Urothelium cell line (cell line): ENCODE measurements at regions not wholly inside any gene's neighbourhood (a gene's known extent, or its start where the extent isn't known, plus 50 kb on each side); places are given as distances from the start of the nearest gene placed in this dataset.
A peak's percentile ranks its signal among the peaks of the same experiment; 100 is the strongest.

ENCODE experiments used
- DNase-seq: peaks from one replicate; pipeline ENCODE4 v3.0.0; 2011; ENCODE audit warnings: low spot score, mixed read lengths
- FAIRE-seq: peaks from 2 replicates; lab custom pipeline; 2011; peaks lifted over from hg19 to GRCh38; lab: Jason Lieb, UNC

DNA sequence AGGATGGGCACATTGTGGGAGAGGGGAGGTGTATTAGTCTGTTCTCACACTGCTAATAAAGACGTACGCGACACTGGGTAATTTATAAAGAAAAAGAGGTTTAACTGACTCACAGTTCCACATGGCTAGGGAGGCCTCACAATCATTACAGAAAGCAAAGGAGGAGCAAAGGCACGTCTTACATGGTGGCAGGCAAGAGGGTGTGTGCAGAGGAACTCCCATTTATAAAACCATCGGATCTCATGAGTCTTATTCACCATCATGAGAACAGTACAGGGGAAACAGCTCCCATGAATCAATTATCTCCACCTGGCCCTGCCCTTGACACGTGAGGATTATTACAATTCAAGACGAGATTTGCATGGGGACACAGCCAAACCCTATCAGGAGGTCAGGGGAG is 266.7 kb downstream of the HAUS1 start:
- DNase-seq: no peak
- FAIRE-seq: no peak

DNA sequence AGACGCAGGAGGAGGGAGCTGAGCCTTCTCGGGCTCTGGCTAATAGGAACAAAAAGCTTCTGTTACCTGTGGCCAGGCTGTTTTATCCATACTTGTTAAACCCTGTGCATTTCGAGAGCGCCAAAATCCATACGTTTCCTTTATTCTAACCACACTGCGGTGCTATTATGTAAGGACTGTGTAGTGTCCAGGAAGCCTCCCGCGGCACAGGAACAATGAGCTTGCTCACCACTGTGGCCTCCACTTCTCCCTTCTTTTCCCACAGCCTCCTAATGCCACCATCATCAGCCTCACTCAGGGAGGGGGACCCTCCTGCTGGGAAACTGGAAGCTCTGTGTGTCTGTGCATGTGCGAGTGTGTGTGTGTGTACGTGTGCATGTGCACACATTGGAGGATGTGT is 268.5 kb downstream of the HAUS1 start:
- FAIRE-seq (no peak), DNase-seq (no peak)

DNA sequence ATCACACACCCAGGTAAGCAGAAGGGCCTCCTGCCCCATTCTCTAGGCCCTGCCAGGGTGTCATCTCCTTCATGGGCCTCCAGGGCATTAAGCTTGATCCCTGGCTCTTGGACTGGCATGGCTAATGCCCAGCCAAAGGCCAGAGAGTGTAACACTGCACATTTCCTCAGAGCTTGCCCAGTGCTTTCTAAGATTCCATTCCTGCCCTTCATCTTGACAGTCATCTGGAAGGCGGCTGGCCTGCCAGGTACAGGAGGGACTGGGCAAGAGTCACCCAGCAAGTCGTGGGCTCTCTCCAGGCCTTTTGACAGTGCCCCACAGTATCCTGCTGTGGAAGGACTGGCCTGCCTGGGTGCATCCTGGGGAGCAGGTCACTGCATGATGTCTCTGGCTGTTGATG is 268.9 kb downstream of the HAUS1 start:
- DNase-seq (no peak), FAIRE-seq (no peak)

DNA sequence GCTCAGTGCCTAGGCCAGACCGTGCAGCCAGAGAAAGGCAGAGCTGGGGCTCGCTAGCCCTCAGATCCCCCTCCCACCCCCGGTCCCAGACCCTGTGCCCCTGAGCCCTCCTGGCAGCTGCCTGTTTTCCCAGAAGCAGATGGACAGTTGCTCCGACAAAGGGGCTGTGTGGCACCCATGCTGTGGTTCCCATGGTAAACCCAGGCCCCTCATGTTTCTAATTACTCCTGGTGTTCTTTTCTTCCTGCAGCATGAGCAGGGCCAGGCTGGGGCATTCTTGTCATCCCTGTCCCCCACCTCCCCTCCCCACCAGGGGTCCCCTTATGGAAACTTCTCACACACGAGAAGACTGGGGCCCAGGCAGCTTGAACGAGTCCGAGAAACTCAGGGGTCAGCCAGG is 269.6 kb downstream of the HAUS1 start:
- no peak for FAIRE-seq
- no peak for DNase-seq

DNA sequence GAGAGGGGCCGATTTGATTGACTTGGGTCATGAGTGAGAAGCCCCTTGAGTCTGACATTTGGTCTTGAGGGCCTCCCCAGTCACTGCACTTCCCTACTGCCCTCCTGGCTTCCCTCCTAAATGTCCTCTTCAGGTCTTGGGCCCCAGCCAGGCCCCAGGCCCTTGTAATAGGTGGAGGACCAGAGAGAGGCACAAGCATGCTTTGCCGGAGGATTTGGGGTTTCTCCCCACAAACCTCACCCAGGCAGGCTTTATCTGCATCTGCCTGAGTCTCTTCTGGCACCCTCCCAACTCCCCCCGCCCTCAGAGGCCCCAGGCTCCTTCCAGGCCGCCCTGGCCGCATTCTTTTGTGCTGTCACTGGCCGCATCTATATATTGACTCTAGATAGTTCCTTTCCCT is 270.7 kb downstream of the HAUS1 start:
- DNase-seq (no peak), FAIRE-seq (no peak)

DNA sequence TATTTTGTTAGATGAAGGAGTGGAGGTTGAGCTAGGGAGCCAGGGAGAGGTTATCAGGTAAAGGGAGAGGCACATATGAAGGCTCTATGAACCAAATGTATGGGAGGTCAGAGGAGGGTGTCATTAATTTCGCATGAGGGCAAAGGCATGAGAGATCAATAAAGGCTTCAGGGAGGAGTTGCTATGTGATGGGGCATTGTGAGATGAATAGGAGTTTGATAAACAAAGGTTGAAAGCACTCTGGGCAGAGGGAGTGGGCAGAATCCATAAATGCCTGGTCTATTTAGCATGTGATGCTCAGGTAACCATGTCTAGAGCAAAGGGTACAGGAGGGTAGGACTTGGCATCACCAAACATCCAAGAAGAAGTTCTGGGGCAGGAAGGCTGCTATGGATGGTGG is 273.4 kb downstream of the HAUS1 start:
- no peak for FAIRE-seq
- no peak for DNase-seq

DNA sequence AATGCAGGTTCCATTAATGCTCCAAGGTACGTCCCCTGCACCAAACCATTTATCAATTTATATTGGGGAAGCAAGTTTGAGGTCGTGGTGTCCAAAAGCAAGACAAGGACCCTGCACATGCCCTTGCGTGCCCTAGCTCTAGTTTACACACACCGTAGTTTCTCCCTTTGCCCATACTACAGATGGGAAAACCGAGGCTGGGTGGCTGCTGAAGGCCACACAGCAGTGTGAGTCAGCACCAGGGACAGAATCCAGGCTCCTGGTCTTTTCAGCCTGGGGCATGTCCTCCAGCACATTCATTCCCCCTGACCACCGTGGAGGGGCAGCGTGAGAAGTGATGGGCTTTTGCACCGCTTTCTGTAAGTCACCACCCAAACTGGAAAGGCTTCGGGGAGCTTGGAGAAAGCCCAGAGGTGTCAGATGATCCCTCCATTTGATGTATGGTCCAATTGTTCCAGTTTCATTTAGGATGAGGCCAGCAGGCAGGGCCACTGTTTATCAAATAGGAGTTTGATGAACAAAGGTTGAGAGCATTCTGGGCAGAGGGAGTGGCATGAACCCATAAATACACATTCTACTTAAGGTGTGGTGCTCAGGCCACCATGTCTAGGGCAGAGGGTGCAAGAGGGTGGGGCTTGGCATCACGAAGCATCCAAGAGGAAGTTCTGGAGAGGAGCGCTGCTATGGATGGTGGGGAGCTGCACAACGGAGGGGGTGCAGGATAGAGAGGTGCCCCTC is 274.1 kb downstream of the HAUS1 start:
- DNase-seq (no peak), FAIRE-seq (no peak)

DNA sequence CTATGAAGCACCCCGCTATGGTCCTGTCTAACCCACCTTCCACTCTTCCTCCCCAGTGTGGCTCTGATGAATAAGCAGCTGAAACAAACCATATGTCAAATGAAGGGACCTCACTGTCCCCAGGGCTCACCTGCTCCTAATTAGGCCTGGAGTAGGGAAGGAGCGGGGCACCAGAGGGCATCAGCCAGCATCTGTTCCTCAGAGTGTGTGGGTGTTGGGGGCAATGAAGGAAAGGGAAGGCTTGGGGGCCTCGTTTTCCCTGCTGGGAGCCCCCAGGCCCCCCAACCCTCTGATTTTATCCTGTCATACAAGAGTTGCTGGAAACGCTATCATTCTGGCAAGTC is 274.7 kb downstream of the HAUS1 start:
- no peak for DNase-seq
- no peak for FAIRE-seq

DNA sequence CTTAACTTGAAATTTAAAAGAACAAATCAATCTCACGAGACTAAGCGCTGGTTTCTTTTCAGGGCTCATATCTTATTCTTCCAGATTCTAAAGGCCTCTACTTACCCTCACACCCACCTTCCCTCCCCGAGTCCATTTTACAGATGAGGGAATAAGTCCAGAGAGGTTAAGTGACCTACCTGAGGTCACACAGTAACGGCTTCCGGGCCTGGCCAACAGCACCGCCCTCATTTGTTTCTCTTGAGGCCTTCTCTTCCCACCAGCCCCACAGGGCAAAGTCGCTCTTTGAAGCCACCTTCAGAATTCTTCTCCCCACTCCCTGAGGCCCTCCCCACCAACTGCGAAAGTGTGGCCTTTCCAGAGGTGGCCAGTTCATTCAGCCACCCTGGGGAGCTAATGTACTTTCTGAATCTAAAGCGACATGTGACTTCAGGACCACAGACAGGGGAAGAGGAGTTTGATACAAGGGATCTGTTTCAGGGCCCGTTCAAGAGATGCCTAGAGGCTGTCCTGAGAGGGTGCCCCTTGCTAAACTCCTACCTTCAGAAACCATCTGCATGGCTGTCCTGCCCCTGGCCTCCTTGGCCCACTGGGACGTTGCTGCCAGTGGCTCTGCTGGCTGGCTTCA is 275.3 kb downstream of the HAUS1 start:
- FAIRE-seq (no peak), DNase-seq (no peak)

DNA sequence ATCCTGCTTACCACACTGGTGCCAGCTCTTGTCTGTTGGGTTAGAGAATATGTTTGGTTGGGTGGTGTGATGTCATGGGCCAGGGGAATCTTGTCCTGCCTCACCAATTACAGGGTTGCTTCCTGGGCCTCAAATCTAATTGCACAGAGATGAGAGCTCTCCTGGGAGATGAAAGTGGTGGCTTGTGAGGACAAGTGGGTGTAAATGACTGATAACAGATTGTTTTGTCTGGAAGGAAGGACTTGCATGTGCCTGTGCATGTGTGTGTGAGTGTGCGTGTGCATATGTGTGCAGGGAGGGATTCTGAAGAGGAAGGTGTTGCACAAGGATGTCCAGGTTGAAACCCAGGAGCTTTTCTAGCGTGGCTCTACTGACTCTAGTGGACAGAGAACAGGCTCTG is 271.9 kb downstream of the LOXHD1 start:
- FAIRE-seq (no peak), DNase-seq (no peak)

DNA sequence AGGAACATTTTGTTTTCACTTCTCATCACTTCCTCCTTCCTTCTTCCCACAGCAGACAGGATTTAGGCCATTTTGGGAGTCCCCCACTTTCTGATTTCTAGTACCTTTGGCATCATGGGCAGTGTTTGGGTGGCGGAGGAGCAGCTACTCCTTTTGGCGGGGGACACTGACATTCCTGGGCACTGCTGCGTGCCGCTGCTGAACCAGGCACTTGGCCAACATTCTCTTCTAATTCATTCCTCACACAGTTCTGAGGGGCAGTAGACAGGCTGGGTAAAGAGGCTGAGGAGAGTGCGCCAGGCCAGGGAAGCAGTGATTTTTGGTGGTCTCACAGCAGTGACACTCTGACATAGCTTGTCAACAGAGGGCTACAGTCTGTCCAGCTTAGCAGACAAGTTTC is 270.2 kb downstream of the LOXHD1 start:
- no peak for FAIRE-seq

DNA sequence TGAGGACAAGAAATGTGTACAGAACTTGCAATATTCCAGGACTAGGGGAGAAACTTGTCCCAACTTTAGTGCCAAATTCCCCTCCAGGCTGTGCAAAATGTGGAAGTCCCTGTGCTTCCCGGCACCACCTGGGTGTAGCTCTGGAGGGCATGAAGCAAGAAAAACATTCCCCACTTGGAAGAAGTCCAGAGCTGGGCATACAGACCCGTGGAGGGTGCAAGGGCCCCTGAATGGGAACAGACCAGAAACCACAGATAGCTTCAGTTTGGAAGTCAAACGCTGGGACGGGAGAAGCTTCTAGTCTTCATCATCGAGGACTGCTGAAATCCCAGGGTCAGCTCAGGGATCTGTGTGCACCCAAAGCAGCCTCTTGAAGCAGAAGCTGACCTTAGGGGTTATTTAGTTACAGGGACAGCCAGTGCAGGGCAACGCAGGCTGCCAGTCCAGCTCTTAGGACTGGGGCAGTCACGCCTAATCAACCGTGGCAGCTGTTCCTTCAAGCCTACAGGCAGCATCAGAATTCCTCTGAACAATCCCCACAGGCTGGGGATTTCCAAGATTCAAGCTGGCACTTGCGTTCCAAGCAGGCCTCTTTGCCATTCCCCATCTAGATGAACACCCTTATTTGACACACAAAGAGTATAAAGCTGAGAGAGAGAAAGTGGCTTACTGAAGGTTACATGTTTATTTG is 269.4 kb downstream of the LOXHD1 start:
- DNase-seq (no peak), FAIRE-seq (no peak)

More for the DNA sequence above, 270.2 kb downstream of the LOXHD1 start:
- no peak for DNase-seq

DNA sequence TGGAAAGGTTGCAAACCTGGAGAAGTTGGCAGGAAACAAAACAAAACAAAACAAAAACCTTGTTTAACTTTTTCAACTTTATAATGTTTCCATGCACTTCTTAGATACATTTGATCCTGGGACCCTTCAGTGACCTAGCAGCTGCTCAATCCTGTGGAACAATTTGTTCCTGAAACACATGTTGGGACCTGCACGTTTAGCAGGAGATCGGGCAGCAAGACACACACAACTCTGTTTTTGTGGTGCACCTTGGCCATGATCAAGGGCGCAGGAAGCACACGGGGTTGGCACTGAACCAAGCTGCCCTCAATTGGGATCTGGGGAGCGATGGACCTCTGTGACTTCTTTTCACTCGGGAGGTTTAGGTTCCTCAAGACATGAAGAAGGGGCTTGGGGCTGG is 268.7 kb downstream of the LOXHD1 start:
- DNase-seq: no peak
- FAIRE-seq: no peak

DNA sequence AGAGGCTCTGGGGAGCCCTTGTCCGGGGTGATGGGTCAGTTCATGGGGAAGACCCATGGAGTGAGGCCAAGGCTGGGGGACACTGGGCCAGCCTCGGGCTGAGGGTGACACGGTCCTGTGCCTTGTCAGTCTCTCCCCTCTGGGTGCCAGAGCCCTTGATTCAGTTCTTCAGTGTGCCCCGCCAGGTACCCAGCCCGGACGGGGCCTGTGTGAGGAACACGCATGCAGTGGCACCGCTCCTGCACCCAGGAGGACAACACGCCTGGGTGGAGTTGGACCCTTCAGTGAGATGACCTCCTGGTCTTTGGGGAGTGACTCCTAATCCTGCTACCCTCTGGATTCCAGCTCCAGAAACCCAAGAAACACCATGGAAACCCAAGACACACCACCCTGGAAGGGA is 264.4 kb downstream of the LOXHD1 start:
- FAIRE-seq (no peak), DNase-seq (no peak)

DNA sequence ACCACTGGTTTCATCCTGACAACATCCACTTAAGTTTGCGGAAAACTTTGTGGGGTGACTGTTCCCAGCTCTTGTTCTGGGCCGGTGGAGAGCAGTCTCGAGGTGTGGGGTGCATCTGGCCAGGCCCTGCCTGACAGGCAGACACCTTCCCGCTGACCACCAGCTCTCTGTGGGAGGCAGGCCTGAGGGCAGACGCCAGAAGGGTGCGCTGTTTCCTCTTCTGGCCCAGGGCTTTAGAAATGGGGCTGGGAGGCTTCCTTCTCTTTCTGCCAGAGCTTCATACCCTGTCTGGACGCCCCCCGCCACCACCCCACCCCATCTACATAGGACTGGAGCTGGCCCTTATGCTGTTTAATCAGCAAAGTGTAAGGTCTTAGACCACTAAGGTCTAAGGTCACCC is 263.8 kb downstream of the LOXHD1 start:
- no peak for DNase-seq
- FAIRE-seq: no peak

DNA sequence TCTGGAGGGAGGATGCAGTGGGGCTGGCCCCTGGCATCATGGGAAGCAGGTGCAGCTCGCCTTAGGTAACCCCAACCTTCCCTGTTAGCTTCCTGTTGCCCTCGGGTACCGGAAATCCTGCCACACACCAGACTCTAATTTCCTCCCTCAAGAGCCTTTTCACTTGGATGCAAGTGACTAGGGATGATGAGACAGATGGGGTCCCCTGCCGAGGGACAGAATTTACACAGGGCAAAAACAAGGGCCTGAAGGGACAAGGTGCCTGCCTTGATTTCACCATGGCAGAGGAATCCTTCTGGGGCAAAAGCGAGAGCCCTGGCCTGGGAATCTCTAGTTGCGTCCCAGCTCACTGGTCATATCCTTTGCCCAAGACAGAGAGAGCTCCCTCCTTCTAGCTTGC is 263.1 kb downstream of the LOXHD1 start:
- no peak for FAIRE-seq
- no peak for DNase-seq

DNA sequence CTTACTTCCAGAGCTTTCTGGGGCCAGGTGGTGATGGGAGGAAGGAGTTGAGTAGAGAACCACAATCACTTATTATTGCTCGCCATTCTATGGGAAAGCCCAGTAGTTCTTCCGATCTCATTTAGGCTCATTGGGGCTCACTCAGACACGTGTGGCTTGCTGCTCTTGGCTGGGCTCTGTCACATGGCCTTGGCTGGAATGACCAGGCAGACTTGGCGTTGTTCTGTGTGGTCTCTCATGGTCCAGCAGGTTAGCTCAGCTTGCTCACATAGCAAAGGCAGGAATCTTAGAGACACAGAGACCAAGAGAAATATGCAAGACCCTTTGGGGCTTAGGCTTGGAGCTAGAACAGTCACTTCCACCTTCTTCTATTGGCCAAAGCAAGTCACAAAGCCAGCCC is 261.2 kb downstream of the LOXHD1 start:
- no peak for FAIRE-seq
- DNase-seq: no peak

DNA sequence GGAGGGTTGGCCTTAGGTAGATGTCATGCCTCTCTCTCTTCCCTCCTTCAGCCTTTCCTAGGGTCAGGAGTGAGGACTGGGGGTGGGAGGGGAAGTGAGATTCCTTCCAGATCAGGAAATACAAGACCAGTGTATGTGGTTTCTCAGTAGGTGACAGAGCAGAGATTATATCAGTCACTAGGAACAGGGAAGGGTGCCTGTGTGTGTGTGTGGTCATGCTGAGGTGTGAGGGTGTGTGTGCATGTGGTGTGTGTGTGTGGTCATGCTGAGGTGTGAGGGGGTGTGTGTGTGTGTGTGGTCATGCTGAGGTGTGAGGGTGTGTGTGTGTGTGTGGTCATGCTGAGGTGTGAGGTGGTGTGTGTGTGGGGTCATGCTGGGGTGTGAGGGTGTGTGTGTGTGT is 259.8 kb downstream of the LOXHD1 start:
- FAIRE-seq: no peak

DNA sequence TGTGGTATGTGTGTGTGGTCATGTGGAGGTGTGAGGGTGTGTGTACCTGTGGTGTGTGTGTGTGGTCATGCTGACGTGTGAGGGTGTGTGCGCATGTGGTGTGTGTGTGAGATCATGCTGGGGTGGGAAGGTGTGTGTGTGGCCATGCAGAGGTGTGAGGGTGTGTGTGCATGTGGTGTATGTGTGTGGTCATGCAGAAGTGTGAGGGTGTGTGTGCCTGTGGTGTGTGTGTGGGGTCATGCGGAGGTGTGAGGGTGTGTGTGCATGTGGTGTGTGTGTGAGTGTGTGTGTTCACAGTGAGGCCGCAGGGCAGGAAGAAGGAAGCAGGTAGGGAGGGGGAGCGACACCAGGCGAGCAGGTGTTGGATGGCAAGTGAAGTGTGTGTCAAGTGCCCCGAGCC is 259.0 kb downstream of the LOXHD1 start:
- DNase-seq (no peak), FAIRE-seq (peak; percentile 52)

More for the DNA sequence above, 259.8 kb downstream of the LOXHD1 start:
- DNase-seq: no peak

DNA sequence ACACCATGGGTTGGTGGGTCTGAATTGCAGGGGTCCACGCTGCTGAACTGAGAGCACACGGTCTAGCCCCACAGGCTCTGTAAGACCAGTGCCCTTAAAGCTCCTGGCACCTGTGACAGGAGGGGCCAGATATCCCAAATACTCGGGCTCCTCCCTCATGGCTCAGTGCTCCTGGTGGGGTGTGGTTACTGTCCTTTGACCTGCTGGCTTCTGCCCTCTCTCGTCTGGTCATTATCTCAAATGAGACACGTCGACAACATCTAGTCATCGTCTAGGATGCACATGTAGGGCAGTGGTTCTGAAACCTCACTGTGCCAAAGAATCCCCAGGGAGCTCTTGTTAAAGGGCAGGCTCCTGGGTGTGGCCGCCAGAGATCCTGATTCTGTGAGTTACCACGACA is 258.4 kb downstream of the LOXHD1 start:
- FAIRE-seq (no peak), DNase-seq (no peak)

DNA sequence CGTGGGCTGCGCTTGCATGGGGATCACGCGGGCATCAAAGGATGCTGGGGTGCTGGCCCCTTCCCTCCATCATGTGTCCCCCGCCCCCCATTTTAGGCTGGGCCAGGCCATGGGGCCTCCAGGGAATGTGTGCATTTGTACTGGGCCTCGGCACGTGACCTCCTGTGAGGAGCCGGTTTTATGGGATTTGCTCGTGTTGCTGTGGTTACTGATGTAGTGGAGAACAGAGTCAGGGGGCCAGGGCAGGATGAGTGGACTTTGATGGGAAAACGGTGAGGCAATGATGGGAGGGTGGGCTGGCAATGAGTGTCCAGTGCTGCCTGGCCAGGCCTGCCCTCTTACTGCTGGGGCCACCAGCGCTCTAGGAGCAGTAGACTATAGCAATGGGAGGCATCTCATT is 257.7 kb downstream of the LOXHD1 start:
- no peak for FAIRE-seq
- no peak for DNase-seq

DNA sequence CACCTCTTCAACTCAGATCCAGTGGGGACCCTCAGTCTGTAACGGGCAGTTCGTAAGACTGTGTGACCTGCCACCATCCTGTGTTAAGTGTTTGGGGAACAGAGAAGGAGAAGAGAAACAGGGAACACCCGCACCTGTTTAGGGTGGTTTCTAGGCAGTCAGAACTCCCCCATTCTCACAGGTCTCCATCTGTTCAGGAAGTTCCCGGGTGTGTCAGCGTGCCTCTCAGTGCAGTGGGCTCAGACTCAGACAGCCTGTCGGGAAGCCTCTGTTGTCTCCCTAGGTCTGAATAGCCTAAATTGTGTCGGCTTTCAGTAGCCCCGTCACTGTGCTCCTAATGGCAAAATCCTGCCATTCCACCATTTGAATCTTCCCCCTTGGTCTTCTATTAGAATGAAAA is 256.6 kb downstream of the LOXHD1 start:
- DNase-seq (no peak), FAIRE-seq (no peak)
